Smooth muscle cell (in vitro differentiated cells): ENCODE measurements at regions not wholly inside any gene's neighbourhood (a gene's known extent, or its start where the extent isn't known, plus 50 kb on each side); places are given as distances from the start of the nearest gene placed in this dataset.

Source experiments
- DNase-seq: peaks from one replicate; lab custom pipeline; 2025; ENCODE audit not compliant: unreplicated experiment; lab: John Stamatoyannopoulos, UW
- H2AFZ ChIP-seq: fragments of 200-600 bp; sonication (generic); 2 replicates; pipeline ENCODE4 v1.6.0; 2016; ENCODE audit warnings: antibody characterized with exemption, low read depth, mild to moderate bottlenecking
- H3F3A ChIP-seq: fragments of 200-600 bp; sonication (generic); 2 replicates; pipeline ENCODE4 v1.6.0; 2017; ENCODE audit warnings: antibody characterized with exemption, low read depth
- H3K27ac ChIP-seq: fragments of 200-600 bp; sonication (generic); 2 replicates; pipeline ENCODE4 v1.5.1; 2016; ENCODE audit warnings: low read depth, mild to moderate bottlenecking
- H3K27me3 ChIP-seq: fragments of 200-600 bp; sonication (generic); 2 replicates; pipeline ENCODE4 v1.6.1; 2016; ENCODE audit warnings: low read depth, mild to moderate bottlenecking
- H3K36me3 ChIP-seq: fragments of 200-600 bp; sonication (generic); 2 replicates; pipeline ENCODE4 v1.5.1; 2016; ENCODE audit warnings: low read depth
- H3K4me1 ChIP-seq: fragments of 200-600 bp; sonication (generic); 2 replicates; pipeline ENCODE4 v1.5.1; 2016; ENCODE audit warnings: low read depth
- H3K4me2 ChIP-seq: fragments of 200-600 bp; sonication (generic); 2 replicates; pipeline ENCODE4 v1.6.0; 2016; ENCODE audit warnings: mild to moderate bottlenecking
- H3K4me3 ChIP-seq: fragments of 200-600 bp; sonication (generic); 2 replicates; pipeline ENCODE4 v1.5.1; 2016; ENCODE audit warnings: mild to moderate bottlenecking
- H3K79me2 ChIP-seq: fragments of 200-600 bp; sonication (generic); 2 replicates; pipeline ENCODE4 v1.6.0; 2016; ENCODE audit warnings: low read depth, mild to moderate bottlenecking
- H3K9ac ChIP-seq: fragments of 200-600 bp; sonication (generic); 2 replicates; pipeline ENCODE4 v1.6.0; 2016; ENCODE audit warnings: low read depth
- H3K9me3 ChIP-seq: fragments of 200-600 bp; sonication (generic); replicated peaks from 2 replicates; pipeline ENCODE4 v1.5.1; 2016; ENCODE audit warnings: low read depth
- H4K20me1 ChIP-seq: fragments of 200-600 bp; sonication (generic); 2 replicates; pipeline ENCODE4 v1.6.0; 2016; ENCODE audit warnings: low read depth
- WGBS: methylation state at CpG from one replicate; pipeline ENCODE4 v1.1.7; 2016; ENCODE audit warnings: low lambda C conversion rate; 5-methylcytosine and 5-hydroxymethylcytosine counted together
- TF ChIP-seq, protein P1 (sequence below): fragments of 200-600 bp; sonication (generic); IDR thresholded peaks from 2 replicates; pipeline ENCODE4 v1.5.1; 2017; ENCODE audit warnings: borderline replicate concordance, mild to moderate bottlenecking, antibody characterized with exemption; ENCODE audit not compliant: insufficient read depth, poor library complexity, severe bottlenecking

DNA sequence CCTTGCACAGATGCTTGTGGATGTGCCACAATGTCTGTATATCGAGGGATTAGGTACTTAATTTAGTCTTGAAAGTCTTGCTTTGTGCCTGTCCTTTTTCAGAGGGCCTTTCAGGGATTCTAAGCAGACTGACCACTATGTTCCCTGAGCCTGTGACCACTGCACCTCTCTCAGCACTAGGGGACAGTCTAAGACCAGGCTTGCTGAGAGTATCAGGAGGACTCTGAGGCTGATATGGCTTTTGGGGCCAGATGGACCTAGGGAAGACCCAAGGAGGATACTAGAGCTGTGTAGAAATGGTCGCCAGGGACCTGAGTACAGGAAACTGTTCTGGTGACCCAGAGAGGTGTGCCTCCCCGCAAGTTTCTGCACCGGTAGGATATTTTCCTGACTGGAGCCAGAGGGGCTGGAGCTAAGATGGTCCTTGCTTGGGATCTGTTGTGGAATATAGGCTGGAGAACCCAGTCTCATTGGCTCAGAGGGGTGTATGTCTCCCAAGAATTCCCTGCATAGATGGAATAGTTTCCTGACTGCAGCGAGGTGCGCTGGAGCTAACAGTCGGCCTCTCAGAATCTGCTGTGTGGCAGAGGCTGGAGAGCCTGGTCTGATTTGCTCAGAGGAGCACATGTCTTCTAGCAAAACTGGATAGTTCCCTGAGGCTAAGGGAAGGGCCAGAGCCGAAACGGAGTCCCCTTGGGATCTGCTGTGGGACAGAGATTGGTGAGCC is 213.2 kb upstream of the DCBLD2 start:
- DNase-seq = no peak
- Histone ChIP-seq H3K4me3 (no peak overlapping the region), H3K9ac (no peak overlapping the region), H3K4me2 (no peak overlapping the region), H3F3A (no peaks in the 10 kb centered on the region), H3K4me1 (no peaks in the 10 kb centered on the region), H3K9me3 (no peaks in the 10 kb centered on the region), H3K79me2 (no peaks in the 10 kb centered on the region), H4K20me1 (no peaks in the 10 kb centered on the region), H3K36me3 (no peaks in the 10 kb centered on the region), H3K27ac (no peak overlapping the region), H3K27me3 (no peaks in the 10 kb centered on the region), H2AFZ (no peak overlapping the region)
- TF ChIP-seq, protein P1, sequence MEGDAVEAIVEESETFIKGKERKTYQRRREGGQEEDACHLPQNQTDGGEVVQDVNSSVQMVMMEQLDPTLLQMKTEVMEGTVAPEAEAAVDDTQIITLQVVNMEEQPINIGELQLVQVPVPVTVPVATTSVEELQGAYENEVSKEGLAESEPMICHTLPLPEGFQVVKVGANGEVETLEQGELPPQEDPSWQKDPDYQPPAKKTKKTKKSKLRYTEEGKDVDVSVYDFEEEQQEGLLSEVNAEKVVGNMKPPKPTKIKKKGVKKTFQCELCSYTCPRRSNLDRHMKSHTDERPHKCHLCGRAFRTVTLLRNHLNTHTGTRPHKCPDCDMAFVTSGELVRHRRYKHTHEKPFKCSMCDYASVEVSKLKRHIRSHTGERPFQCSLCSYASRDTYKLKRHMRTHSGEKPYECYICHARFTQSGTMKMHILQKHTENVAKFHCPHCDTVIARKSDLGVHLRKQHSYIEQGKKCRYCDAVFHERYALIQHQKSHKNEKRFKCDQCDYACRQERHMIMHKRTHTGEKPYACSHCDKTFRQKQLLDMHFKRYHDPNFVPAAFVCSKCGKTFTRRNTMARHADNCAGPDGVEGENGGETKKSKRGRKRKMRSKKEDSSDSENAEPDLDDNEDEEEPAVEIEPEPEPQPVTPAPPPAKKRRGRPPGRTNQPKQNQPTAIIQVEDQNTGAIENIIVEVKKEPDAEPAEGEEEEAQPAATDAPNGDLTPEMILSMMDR = peak; percentile 53
- WGBS = 80% methylated on average over 9 of the region's 9 CpGs

DNA sequence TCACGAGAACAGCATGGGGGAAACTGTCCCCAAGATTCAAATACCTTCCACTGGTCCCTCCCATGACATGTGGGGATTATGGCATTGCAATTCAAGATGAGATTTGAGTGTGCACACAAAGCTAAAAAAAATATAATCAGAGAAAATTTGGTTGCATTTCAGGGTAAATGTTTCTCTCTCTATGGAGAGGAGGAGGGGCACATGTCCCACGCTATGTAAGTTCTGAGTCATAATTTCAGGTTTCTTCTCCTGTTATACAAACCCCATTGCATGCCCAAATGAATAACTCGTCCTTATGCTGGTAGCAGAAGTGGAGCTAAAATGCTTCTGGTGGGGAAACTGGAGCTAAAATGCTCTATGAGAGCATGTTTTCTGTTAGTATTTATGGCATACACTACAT is 209.7 kb upstream of the DCBLD2 start:
- 66% methylated on average over 3 of the region's 3 CpGs for WGBS
- Histone ChIP-seq H3F3A (no peaks in the 10 kb centered on the region), H3K27ac (no peak overlapping the region), H3K4me3 (no peak overlapping the region), H3K36me3 (no peaks in the 10 kb centered on the region), H3K27me3 (no peaks in the 10 kb centered on the region), H3K9ac (no peak overlapping the region), H3K9me3 (no peaks in the 10 kb centered on the region), H3K4me1 (no peaks in the 10 kb centered on the region), H3K4me2 (no peak overlapping the region), H4K20me1 (no peaks in the 10 kb centered on the region), H3K79me2 (no peaks in the 10 kb centered on the region), H2AFZ (no peak overlapping the region)
- TF ChIP-seq, protein P1 = no peak
- no peak for DNase-seq

DNA sequence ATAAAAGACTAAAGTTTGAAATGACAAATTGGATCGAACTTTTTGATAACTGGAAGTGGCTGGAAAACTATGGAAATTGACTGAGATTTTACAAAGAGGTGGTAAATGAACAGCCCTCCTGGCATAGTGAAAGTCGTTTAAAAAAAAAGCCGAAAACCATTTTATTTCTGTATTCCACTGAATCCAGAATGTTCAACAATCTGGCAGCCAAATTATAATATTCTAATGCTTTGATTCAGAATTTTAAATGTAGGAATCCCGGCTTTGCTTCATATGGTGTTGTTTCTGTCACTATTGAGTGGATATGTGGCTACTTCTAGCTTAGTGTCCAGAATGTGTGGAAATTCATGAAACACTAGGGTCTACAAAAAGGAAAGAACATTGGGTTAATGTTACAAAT is 208.9 kb upstream of the DCBLD2 start:
- no peak overlapping the region for H3K9ac ChIP-seq
- H3F3A ChIP-seq = no peaks in the 10 kb centered on the region
- H3K4me1 ChIP-seq = no peaks in the 10 kb centered on the region
- DNase-seq = no peak
- no peak overlapping the region for H2AFZ ChIP-seq
- H3K27ac ChIP-seq = no peak overlapping the region
- 91% methylated on average over 4 of the region's 4 CpGs for WGBS
- no peaks in the 10 kb centered on the region for H3K36me3 ChIP-seq
- TF ChIP-seq, protein P1 = no peak
- no peak overlapping the region for H3K4me2 ChIP-seq
- H3K9me3 ChIP-seq = no peaks in the 10 kb centered on the region
- H4K20me1 ChIP-seq = no peaks in the 10 kb centered on the region
- no peaks in the 10 kb centered on the region for H3K79me2 ChIP-seq
- H3K4me3 ChIP-seq = no peak overlapping the region
- H3K27me3 ChIP-seq = no peaks in the 10 kb centered on the region

DNA sequence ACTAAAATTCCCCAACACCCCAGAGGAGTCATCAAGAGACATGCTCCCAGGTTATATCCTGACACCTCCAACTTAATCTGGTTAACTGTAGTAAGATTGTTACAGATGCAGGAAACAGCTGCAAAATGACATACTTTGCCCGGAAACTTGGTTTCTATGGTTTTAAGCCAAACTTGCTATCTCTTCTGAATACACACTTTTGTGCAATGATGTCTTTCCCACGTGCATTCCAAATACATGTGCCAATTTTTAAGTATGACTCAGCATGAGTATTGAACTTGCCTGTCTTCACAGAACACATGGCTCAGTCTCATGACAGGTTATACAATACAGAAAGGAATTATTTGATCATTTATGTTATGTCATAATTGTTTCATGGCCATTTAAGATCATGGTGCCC is 207.0 kb upstream of the DCBLD2 start:
- H3K4me1 ChIP-seq = no peaks in the 10 kb centered on the region
- H2AFZ ChIP-seq = no peak overlapping the region
- no peaks in the 10 kb centered on the region for H3K9me3 ChIP-seq
- no peaks in the 10 kb centered on the region for H3F3A ChIP-seq
- H3K36me3 ChIP-seq = no peaks in the 10 kb centered on the region
- WGBS = 49% methylated on average over 2 of the region's 2 CpGs
- no peak overlapping the region for H3K4me3 ChIP-seq
- H3K27me3 ChIP-seq = no peaks in the 10 kb centered on the region
- peak overlapping the region; percentile 20 for H3K27ac ChIP-seq
- no peak for DNase-seq
- no peaks in the 10 kb centered on the region for H4K20me1 ChIP-seq
- H3K4me2 ChIP-seq = no peak overlapping the region
- H3K79me2 ChIP-seq = no peaks in the 10 kb centered on the region
- H3K9ac ChIP-seq = no peak overlapping the region
- TF ChIP-seq, protein P1 = no peak
